Aorta (tissue), 5 donors: ENCODE measurements at regions not wholly inside any gene's neighbourhood (a gene's known extent, or its start where the extent isn't known, plus 50 kb on each side); places are given as distances from the start of the nearest gene placed in this dataset.
A peak's percentile ranks its signal among the peaks of the same experiment; 100 is the strongest.

ENCODE experiments used
- ATAC-seq: fragments of 200-7000 bp; cut with Tn5 transposase; one replicate; pipeline ENCODE4 v1.9.1; 2022; ENCODE audit warnings: moderate library complexity; ENCODE audit not compliant: low FRiP score
- DNase-seq, 2 donors: peaks; one replicate each; pipeline ENCODE4 v3.0.0-alpha.2; 2020
- H3K27ac ChIP-seq, 2 donors: one replicate each; pipeline ENCODE4 v1.5.1; 2013; ENCODE audit warnings: low read length in 2 of 2, mild to moderate bottlenecking in 2 of 2, moderate library complexity in 2 of 2, control low read depth in 1 of 2, inconsistent platforms in 1 of 2, low read depth in 1 of 2
- H3K27me3 ChIP-seq, 2 donors: one replicate each; pipeline ENCODE4 v1.6.1; 2013; ENCODE audit warnings: control low read depth in 1 of 2, low read length in 1 of 2, mild to moderate bottlenecking in 1 of 2, moderate library complexity in 1 of 2; ENCODE audit not compliant: insufficient read depth in 2 of 2, control insufficient read depth in 1 of 2
- H3K36me3 ChIP-seq, 2 donors: one replicate each; pipeline ENCODE4 v1.6.1; 2013; ENCODE audit warnings: control low read depth in 1 of 2, low read length in 1 of 2, mild to moderate bottlenecking in 1 of 2; ENCODE audit not compliant: insufficient read depth in 2 of 2, control insufficient read depth in 1 of 2
- H3K4me1 ChIP-seq, 2 donors: one replicate each; pipeline ENCODE4 v1.6.1; 2013; ENCODE audit warnings: low read length in 2 of 2, control low read depth in 1 of 2, mild to moderate bottlenecking in 1 of 2, moderate library complexity in 1 of 2; ENCODE audit not compliant: insufficient read depth in 2 of 2, control insufficient read depth in 1 of 2
- H3K4me3 ChIP-seq, 2 donors: one replicate each; pipeline ENCODE4 v1.5.1; 2013; ENCODE audit warnings: low read length in 2 of 2, control low read depth in 1 of 2, mild to moderate bottlenecking in 1 of 2
- H3K9me3 ChIP-seq: one replicate; pipeline ENCODE4 v1.6.1; 2013; ENCODE audit warnings: mild to moderate bottlenecking, low read length; ENCODE audit not compliant: control insufficient read depth
- WGBS, 2 donors: extraction: QIAGEN DNeasy Blood & Tissue Kit; methylation state at CpG; one replicate each; pipeline ENCODE4 v1.1.7; 2013; 5-methylcytosine and 5-hydroxymethylcytosine counted together
- intact Hi-C, 2 donors: fragments of 100-400 bp; cut with DNase I; formaldehyde crosslinking; loops; one replicate each; pipeline versions ENCODE4 v1.14.2 to v1.15.0; 2022
- donor health status: healthy with polysubstance abuse.
- donor health status: Bipolar disorder and iron deficiency.
- donor health status: DM: no; HTN: no; CAD: no.
- donor health status: DM: no; HTN: no; CAD: no.
- donor health status: DM: yes; HTN: yes; CAD: no.

- intact Hi-C loops: no loop called here
- no peaks in the 10 kb centered on the region for H3K9me3 ChIP-seq
- no peak overlapping the region for H3K4me3 ChIP-seq
- H3K27me3 ChIP-seq: no peaks in the 10 kb centered on the region
- ATAC-seq: no peak
- H3K27ac ChIP-seq: no peak overlapping the region
- no peaks in the 10 kb centered on the region for H3K4me1 ChIP-seq
- DNase-seq: no peak
- WGBS, 2 donors: 90 to 92% methylated on average over 3 of the region's 3 CpGs
- H3K36me3 ChIP-seq: no peaks in the 10 kb centered on the region
Observed at GRCh38 chr12:24073170-24073810, 123.8 kb upstream of the SOX5 start.

DNA sequence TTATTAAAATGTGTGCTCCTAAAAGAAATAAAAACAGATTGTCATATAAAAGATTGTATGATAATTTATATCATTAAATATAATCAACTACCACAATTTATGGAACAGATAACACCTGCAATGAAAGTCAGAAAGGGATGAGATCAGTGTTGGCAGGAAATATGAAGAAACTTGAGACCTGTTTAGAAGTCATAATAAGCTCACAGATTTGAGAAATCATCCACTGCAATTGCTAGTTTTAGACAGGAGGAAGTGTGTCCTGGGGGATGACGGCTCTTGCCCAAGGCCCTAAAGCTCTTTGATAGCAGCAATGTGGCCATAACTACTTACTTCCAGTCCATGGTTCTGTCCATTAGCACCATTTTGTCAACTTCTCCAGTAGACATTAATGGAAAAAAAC is 122.8 kb upstream of the SOX5 start:
- intact Hi-C loops: no loop called here

GRCh38 chr12:24071842-24072241 is 122.4 kb upstream of the SOX5 start:
- Histone ChIP-seq H3K27me3 (no peaks in the 10 kb centered on the region), H3K27ac (no peak overlapping the region), H3K4me1 (no peaks in the 10 kb centered on the region), H3K4me3 (no peak overlapping the region), H3K9me3 (no peaks in the 10 kb centered on the region), H3K36me3 (no peaks in the 10 kb centered on the region)
- DNase-seq (no peak), ATAC-seq (no peak)
- WGBS, 2 donors: 97 to 100% methylated on average over 1 of the region's 1 CpG
- intact Hi-C loops: no loop called here

More for the DNA sequence above, 122.8 kb upstream of the SOX5 start:
- H3K36me3 ChIP-seq: no peaks in the 10 kb centered on the region
- DNase-seq (no peak), ATAC-seq (no peak)
- no peak overlapping the region for H3K27ac ChIP-seq
- H3K9me3 ChIP-seq: no peaks in the 10 kb centered on the region
- 93 to 94% methylated on average over 1 of the region's 1 CpG for WGBS, 2 donors
- H3K27me3 ChIP-seq: no peaks in the 10 kb centered on the region
- H3K4me1 ChIP-seq: no peaks in the 10 kb centered on the region
- H3K4me3 ChIP-seq: no peak overlapping the region

DNA sequence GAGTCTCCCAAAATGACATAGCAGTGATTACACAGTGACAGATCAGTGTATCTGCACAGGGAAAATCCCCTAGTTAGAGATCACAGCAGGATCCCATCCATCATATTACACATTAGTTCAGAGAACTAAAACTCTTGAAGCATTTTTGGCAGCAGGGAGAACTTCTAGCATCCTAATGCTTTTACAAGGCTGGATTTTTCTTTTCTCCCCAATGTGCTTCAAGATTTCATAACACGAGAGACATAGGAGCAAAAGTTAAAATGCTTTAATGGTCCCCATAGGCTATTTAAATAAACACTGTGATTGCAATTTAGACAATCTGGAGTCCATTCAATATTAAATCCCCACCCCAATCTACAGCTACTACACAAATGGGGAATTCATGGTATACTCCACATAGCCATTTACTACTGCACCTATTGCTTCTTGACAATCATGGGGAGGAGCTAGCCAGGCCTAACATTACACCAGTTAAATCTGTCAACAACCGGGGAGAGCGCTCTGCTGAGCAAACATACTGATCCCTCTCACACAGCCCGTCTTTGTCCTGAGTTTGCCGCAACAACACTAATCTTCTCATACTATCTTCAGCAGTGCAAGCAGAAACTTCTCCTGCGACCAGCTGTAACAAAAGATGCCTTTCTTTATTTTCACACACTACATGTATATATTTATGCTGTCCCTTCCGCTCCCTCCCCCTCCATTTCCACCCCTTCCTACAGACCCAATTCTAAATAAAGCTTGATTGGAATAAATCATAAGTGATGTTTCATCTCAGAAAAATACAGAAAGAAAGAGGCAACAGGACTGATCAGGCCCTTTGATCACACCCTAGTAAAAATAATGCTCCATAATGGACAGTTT is 120.3 kb upstream of the SOX5 start:
- intact Hi-C loops: no loop called here
- DNase-seq (no peak), ATAC-seq (peak; percentile 48)
- Histone ChIP-seq H3K27ac (no peak overlapping the region), H3K4me3 (no peak overlapping the region), H3K4me1 (no peaks in the 10 kb centered on the region), H3K27me3 (no peaks in the 10 kb centered on the region), H3K9me3 (no peaks in the 10 kb centered on the region), H3K36me3 (no peaks in the 10 kb centered on the region)
- 77 to 82% methylated on average over 7 of the region's 7 CpGs for WGBS, 2 donors

- H3K36me3 ChIP-seq: no peaks in the 10 kb centered on the region
- 3 to 7% methylated on average over 2 of the region's 2 CpGs for WGBS, 2 donors
- H3K9me3 ChIP-seq: no peaks in the 10 kb centered on the region
- DNase-seq (peak in 1 of 2 donors; percentile 45), ATAC-seq (peak; percentile 74)
- H3K27me3 ChIP-seq: no peaks in the 10 kb centered on the region
- H3K4me3 ChIP-seq: no peak overlapping the region
- H3K4me1 ChIP-seq: peaks cover 0 to 4% of the 10 kb centered on the region in 2 donors
- H3K27ac ChIP-seq: no peak overlapping the region
- intact Hi-C loops: no loop called here
Observed at GRCh38 chr12:24066865-24067264, 117.4 kb upstream of the SOX5 start.

DNA sequence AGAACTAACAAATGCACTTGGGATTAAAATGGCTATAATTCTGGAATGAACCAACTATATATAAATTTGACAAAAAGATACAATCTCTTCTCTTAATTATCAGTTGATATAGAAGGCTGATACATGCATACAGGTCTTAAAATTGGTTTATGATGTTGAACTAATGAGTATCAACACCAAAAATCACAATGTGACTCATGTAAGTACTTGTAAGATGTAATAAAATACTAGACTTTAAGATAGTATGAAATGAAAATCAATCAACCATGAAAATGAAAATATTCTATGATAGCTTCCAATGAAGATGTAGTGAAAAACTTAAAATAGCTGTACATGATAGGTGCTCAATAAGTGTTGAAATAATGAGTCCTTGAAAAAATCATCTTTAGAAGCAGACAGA is 116.6 kb upstream of the SOX5 start:
- H3K27ac ChIP-seq: no peak overlapping the region
- no peaks in the 10 kb centered on the region for H3K9me3 ChIP-seq
- no peaks in the 10 kb centered on the region for H3K36me3 ChIP-seq
- no peak for ATAC-seq
- no peaks in the 10 kb centered on the region for H3K27me3 ChIP-seq
- peaks cover 0 to 4% of the 10 kb centered on the region in 2 donors for H3K4me1 ChIP-seq
- DNase-seq: no peak
- no peak overlapping the region for H3K4me3 ChIP-seq
- intact Hi-C loops: no loop called here

GRCh38 chr12:24062642-24063245 is 113.3 kb upstream of the SOX5 start:
- 69 to 85% methylated on average over 1 of the region's 1 CpG for WGBS, 2 donors
- ATAC-seq (no peak), DNase-seq (no peak)
- Histone ChIP-seq H3K4me3 (no peak overlapping the region), H3K27ac (no peak overlapping the region), H3K4me1 (peaks cover 0 to 4% of the 10 kb centered on the region in 2 donors), H3K9me3 (no peaks in the 10 kb centered on the region), H3K36me3 (no peaks in the 10 kb centered on the region), H3K27me3 (no peaks in the 10 kb centered on the region)
- intact Hi-C loops: no loop called here

- Histone ChIP-seq H3K27me3 (no peaks in the 10 kb centered on the region), H3K27ac (no peak overlapping the region), H3K4me1 (peaks cover 0 to 7% of the 10 kb centered on the region in 2 donors), H3K36me3 (no peaks in the 10 kb centered on the region), H3K9me3 (no peaks in the 10 kb centered on the region), H3K4me3 (no peak overlapping the region)
- no peak for DNase-seq
- no peak for ATAC-seq
- intact Hi-C loops: no loop called here
- WGBS, 2 donors: 99 to 100% methylated on average over 1 of the region's 1 CpG
Observed at GRCh38 chr12:24060089-24060488, 110.6 kb upstream of the SOX5 start.
